ENCODE measurements at regions not wholly inside any gene's neighbourhood (a gene's known extent, or its start where the extent isn't known, plus 50 kb on each side); places are given as distances from the start of the nearest gene placed in this dataset.

DNA sequence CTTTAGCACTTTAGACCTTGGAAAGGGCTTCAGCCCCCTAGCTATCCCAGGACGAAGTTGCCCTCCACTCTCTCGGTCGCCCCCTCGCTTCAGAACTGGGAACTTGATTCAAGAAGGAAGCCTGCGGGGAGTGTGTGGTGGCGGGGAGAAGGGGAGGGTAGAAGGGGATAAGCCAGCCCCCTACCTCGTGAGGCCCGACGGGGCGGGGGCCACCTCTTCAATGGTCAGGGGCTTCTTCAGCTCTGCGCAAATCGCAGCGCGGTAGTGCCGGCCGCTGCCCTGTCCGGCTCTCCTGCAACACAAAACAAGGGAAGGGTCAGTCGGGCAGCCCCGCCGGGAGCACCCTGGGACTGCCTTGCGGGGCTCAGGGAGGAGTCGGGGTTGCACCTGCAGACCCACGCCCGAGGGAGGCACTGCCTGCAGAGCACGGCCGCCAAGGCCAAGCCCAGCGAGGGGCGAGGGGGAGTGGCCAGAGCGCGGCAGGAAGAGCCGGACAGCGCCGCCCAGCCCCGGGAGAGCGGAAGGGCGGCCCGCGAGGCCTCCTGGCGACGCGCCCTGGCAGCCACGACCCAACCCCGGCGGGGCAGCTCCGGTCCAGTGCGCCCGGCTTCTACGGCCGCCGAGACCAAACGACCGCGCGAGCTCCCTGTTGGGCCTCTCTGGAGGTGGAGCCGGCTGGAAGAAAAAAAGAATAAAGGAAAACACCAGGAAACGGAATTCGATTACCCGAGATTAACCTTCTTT lies 56.2 kb upstream of the RASAL2 start:
- TF ChIP-seq CTCF (IDR thresholded peaks at IDR 0.05) (peak; percentile 14; the same call in 1 of the 2 replicates), EZH2phosphoT487 (IDR thresholded peaks at IDR 0.05; ENCODE audit: borderline replicate concordance, low read depth) (no peak), POLR2AphosphoS5 (IDR thresholded peaks at IDR 0.05; ENCODE audit: low read depth, low read length) (no peak), EP300 (IDR thresholded peaks at IDR 0.05; ENCODE audit: borderline replicate concordance in 1 of 2, low read depth in 1 of 2, low read length in 1 of 2) (no peak), RFX5 (IDR thresholded peaks at IDR 0.05; ENCODE audit: low read length) (no peak), SMC3 (IDR thresholded peaks at IDR 0.05; ENCODE audit: low read depth, low read length) (no peak), MXI1 (IDR thresholded peaks at IDR 0.05; ENCODE audit: low read depth, low read length) (no peak), YY1 (IDR thresholded peaks at IDR 0.05; ENCODE audit: low read depth) (no peak), MAX (IDR thresholded peaks at IDR 0.05; ENCODE audit: low read depth) (no peak), GABPA (IDR thresholded peaks at IDR 0.05; ENCODE audit: low read depth) (peak; percentile 25; the same call in 1 of the 2 replicates), SIN3A (IDR thresholded peaks at IDR 0.05; ENCODE audit: borderline replicate concordance, low read depth, low read length) (no peak)
- TF ChIP-seq, protein P1, sequence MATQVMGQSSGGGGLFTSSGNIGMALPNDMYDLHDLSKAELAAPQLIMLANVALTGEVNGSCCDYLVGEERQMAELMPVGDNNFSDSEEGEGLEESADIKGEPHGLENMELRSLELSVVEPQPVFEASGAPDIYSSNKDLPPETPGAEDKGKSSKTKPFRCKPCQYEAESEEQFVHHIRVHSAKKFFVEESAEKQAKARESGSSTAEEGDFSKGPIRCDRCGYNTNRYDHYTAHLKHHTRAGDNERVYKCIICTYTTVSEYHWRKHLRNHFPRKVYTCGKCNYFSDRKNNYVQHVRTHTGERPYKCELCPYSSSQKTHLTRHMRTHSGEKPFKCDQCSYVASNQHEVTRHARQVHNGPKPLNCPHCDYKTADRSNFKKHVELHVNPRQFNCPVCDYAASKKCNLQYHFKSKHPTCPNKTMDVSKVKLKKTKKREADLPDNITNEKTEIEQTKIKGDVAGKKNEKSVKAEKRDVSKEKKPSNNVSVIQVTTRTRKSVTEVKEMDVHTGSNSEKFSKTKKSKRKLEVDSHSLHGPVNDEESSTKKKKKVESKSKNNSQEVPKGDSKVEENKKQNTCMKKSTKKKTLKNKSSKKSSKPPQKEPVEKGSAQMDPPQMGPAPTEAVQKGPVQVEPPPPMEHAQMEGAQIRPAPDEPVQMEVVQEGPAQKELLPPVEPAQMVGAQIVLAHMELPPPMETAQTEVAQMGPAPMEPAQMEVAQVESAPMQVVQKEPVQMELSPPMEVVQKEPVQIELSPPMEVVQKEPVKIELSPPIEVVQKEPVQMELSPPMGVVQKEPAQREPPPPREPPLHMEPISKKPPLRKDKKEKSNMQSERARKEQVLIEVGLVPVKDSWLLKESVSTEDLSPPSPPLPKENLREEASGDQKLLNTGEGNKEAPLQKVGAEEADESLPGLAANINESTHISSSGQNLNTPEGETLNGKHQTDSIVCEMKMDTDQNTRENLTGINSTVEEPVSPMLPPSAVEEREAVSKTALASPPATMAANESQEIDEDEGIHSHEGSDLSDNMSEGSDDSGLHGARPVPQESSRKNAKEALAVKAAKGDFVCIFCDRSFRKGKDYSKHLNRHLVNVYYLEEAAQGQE (IDR thresholded peaks at IDR 0.05; ENCODE audit: low read depth, low read length), result no peak
- TF ChIP-seq, protein P2, sequence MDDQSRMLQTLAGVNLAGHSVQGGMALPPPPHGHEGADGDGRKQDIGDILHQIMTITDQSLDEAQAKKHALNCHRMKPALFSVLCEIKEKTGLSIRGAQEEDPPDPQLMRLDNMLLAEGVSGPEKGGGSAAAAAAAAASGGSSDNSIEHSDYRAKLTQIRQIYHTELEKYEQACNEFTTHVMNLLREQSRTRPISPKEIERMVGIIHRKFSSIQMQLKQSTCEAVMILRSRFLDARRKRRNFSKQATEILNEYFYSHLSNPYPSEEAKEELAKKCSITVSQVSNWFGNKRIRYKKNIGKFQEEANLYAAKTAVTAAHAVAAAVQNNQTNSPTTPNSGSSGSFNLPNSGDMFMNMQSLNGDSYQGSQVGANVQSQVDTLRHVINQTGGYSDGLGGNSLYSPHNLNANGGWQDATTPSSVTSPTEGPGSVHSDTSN (IDR thresholded peaks at IDR 0.05), result no peak
